WTC11 (cell line): ENCODE measurements at regions not wholly inside any gene's neighbourhood (a gene's known extent, or its start where the extent isn't known, plus 50 kb on each side); places are given as distances from the start of the nearest gene placed in this dataset.

Experiments used
- ATAC-seq: fragments of 200-7000 bp; cut with Tn5 transposase; 2 replicates; pipeline ENCODE4 v1.10.0; 2021; ENCODE audit warnings: mild to moderate bottlenecking, moderate library complexity
- CTCF ChIA-PET: fragments of 300-600 bp; sonication (Branson Sonifier 250); formaldehyde crosslinking; loops from one replicate; lab custom pipeline; 2021; ENCODE audit warnings: antibody characterized with exemption; lab: Charles Lee
- POLR2A ChIA-PET: fragments of 350-600 bp; sonication (Branson Sonifier 250); formaldehyde crosslinking; loops from one replicate; lab custom pipeline; 2021; ENCODE audit warnings: antibody characterized with exemption; lab: Charles Lee
- DNase-seq: peaks from one replicate; pipeline ENCODE4 v3.0.0; 2021; ENCODE audit warnings: low spot score
- H3K27ac Mint-ChIP-seq: 2 replicates; pipeline ENCODE4 v1.8.0; 2021; ENCODE audit warnings: mixed read lengths
- H3K27me3 Mint-ChIP-seq: 2 replicates; pipeline ENCODE4 v1.8.0; 2021; ENCODE audit warnings: low read depth, mild to moderate bottlenecking, moderate library complexity, mixed read lengths
- H3K36me3 Mint-ChIP-seq: 2 replicates; pipeline ENCODE4 v1.8.0; 2021; ENCODE audit warnings: mixed read lengths
- H3K4me1 Mint-ChIP-seq: 2 replicates; pipeline ENCODE4 v1.8.0; 2022; ENCODE audit warnings: mixed read lengths
- H3K4me3 Mint-ChIP-seq: 2 replicates; pipeline ENCODE4 v1.8.0; 2021; ENCODE audit warnings: mild to moderate bottlenecking, moderate library complexity, mixed read lengths
- H3K9me3 Mint-ChIP-seq: 2 replicates; pipeline ENCODE4 v1.8.0; 2021; ENCODE audit warnings: mixed read lengths
- AFF4 ChIP-seq: sonication (generic); formaldehyde crosslinking; IDR thresholded peaks from 2 replicates; pipeline ENCODE4 v1.8.1; 2023; ENCODE audit warnings: mild to moderate bottlenecking, missing genetic modification reagents, borderline replicate concordance
- ATF3 ChIP-seq: sonication (generic); formaldehyde crosslinking; conservative IDR thresholded peaks from 2 replicates; pipeline ENCODE4 v1.8.1; 2022; ENCODE audit warnings: mild to moderate bottlenecking, missing genetic modification reagents
- CTCF ChIP-seq: fragments of 200-600 bp; IDR thresholded peaks from 2 replicates; pipeline ENCODE4 v1.8.0; 2022; ENCODE audit warnings: antibody characterized with exemption
- FOXP1 ChIP-seq: sonication (generic); formaldehyde crosslinking; IDR thresholded peaks from 2 replicates; pipeline ENCODE4 v1.8.0; 2022; ENCODE audit warnings: missing genetic modification reagents, mild to moderate bottlenecking, moderate library complexity, borderline replicate concordance
- GABPB1 ChIP-seq: sonication (generic); formaldehyde crosslinking; IDR thresholded peaks from 2 replicates; pipeline ENCODE4 v1.8.1; 2023; ENCODE audit warnings: mild to moderate bottlenecking, missing genetic modification reagents
- JUN ChIP-seq: sonication (generic); formaldehyde crosslinking; IDR thresholded peaks from 2 replicates; pipeline ENCODE4 v1.8.0; 2023; ENCODE audit warnings: mild to moderate bottlenecking, missing genetic modification reagents
- MAX ChIP-seq: sonication (generic); formaldehyde crosslinking; IDR thresholded peaks from 2 replicates; pipeline ENCODE4 v1.8.0; 2022; ENCODE audit warnings: mild to moderate bottlenecking, missing genetic modification reagents
- OVOL2 ChIP-seq: fragments of 250-450 bp; sonication (Bioruptor Pico); IDR thresholded peaks from 2 replicates; pipeline ENCODE4 v1.9.0; 2021; ENCODE audit warnings: mild to moderate bottlenecking, borderline replicate concordance
- SP1 ChIP-seq: sonication (generic); formaldehyde crosslinking; conservative IDR thresholded peaks from 2 replicates; pipeline ENCODE4 v1.8.1; 2022; ENCODE audit warnings: missing genetic modification reagents
- TCF7 ChIP-seq: sonication (generic); formaldehyde crosslinking; IDR thresholded peaks from 2 replicates; pipeline ENCODE4 v1.8.0; 2022; ENCODE audit warnings: mild to moderate bottlenecking, low read depth, missing genetic modification reagents, moderate library complexity
- USF1 ChIP-seq: sonication (generic); formaldehyde crosslinking; IDR thresholded peaks from 2 replicates; pipeline ENCODE4 v1.8.0; 2022; ENCODE audit warnings: mild to moderate bottlenecking, missing genetic modification reagents
- ZMAT4 ChIP-seq: fragments of 250-450 bp; sonication (Bioruptor Pico); IDR thresholded peaks from 2 replicates; pipeline ENCODE4 v1.9.0; 2021; ENCODE audit warnings: mild to moderate bottlenecking
- ZNF219 ChIP-seq: sonication (generic); formaldehyde crosslinking; IDR thresholded peaks from 2 replicates; pipeline ENCODE4 v1.8.0; 2023; ENCODE audit warnings: missing genetic modification reagents, mild to moderate bottlenecking, borderline replicate concordance
- ZNF232 ChIP-seq: sonication (generic); formaldehyde crosslinking; IDR thresholded peaks from 2 replicates; pipeline ENCODE4 v1.8.0; 2022; ENCODE audit warnings: mild to moderate bottlenecking, missing genetic modification reagents
- ZNF263 ChIP-seq: sonication (generic); formaldehyde crosslinking; IDR thresholded peaks from 2 replicates; pipeline ENCODE4 v1.8.1; 2022; ENCODE audit warnings: low read depth, mild to moderate bottlenecking, moderate library complexity, missing genetic modification reagents
- ZNF671 ChIP-seq: fragments of 250-450 bp; sonication (Bioruptor Pico); IDR thresholded peaks from 2 replicates; pipeline ENCODE4 v1.8.0; 2021; ENCODE audit warnings: mild to moderate bottlenecking
- TF ChIP-seq, protein P1 (sequence below): sonication (generic); formaldehyde crosslinking; IDR thresholded peaks from 2 replicates; pipeline ENCODE4 v1.8.1; 2023; ENCODE audit warnings: mild to moderate bottlenecking, missing genetic modification reagents
- TF ChIP-seq, protein P2 (sequence below): fragments of 250-450 bp; sonication (Bioruptor Pico); IDR thresholded peaks from 2 replicates; pipeline ENCODE4 v1.9.0; 2021; ENCODE audit warnings: mild to moderate bottlenecking, borderline replicate concordance
- TF ChIP-seq, protein P3 (sequence below): sonication (generic); formaldehyde crosslinking; IDR thresholded peaks from 2 replicates; pipeline ENCODE4 v1.8.1; 2022; ENCODE audit warnings: mild to moderate bottlenecking, missing genetic modification reagents, moderate library complexity, borderline replicate concordance

DNA sequence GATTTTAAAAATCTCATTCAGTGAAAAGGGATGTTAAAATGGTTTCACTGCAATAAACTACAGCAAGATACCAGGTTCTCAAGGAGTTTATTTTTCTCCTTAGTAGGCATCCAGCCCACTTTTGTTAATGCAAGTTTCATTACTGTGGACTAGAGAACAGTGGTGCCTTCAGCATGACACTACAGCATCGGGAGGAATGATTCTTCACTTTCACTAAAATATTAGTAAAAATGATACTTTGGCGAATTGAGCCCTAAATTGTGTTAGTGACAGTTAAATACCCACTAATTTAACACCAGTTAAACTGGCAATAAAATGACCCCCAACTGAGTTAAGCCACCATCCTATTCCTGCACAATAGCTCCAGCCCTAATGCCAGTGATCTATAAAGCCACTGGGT, 152.2 kb upstream of the MPDZ start:
- H3K27me3 Mint-ChIP-seq, result no peaks in the 10 kb centered on the region
- no peaks in the 10 kb centered on the region; the same call in 1 of the 2 replicates for H3K9me3 Mint-ChIP-seq
- DNase-seq (no peak), ATAC-seq (no peak)
- no peak for TF ChIP-seq FOXP1
- TF ChIP-seq CTCF, result no peak
- TF ChIP-seq ZNF219 (CRISPR knock-in tag), result no peak
- no peak for TF ChIP-seq JUN
- no peak for TF ChIP-seq SP1 (CRISPR knock-in tag)
- TF ChIP-seq ATF3 (CRISPR knock-in tag), result no peak
- TF ChIP-seq MAX (CRISPR knock-in tag), result no peak
- no peak for TF ChIP-seq ZNF232 (CRISPR knock-in tag)
- TF ChIP-seq ZNF671, result no peak
- TF ChIP-seq AFF4 (CRISPR knock-in tag), result no peak
- no peak for TF ChIP-seq GABPB1 (CRISPR knock-in tag)
- TF ChIP-seq ZMAT4, result no peak
- H3K27ac Mint-ChIP-seq, result no peak overlapping the region
- ChIA-PET POLR2A (no interaction called here), CTCF (no interaction called here)
- H3K36me3 Mint-ChIP-seq, result no peaks in the 10 kb centered on the region
- peaks cover 49% of the 10 kb centered on the region for H3K4me1 Mint-ChIP-seq
- no peak overlapping the region for H3K4me3 Mint-ChIP-seq

DNA sequence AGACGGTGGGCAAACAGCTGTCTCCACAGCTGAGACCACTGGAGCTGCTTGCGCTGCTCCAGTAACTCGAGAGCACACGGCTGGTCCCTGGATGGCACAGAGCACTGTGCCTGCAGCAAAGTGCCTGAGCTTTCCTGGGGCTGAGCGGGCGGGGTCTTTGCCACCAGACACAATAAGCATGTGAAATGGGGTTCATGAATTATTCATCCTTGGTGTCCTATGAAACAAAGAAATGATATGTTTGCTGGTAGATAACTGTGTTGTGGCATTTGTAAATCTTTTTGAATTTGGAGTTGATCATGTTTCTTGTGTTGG, 151.7 kb upstream of the MPDZ start:
- H3K27ac Mint-ChIP-seq, result peak overlapping the region; percentile 5; the same call in 1 of the 2 replicates
- POLR2A ChIA-PET, result interaction anchor here (0.5 to 0.7 kb wide), 2 partner anchors 55 to 190 kb away, joined by 3 to 5 read pairs; no protein-coding TSS in a partner anchor
- CTCF ChIA-PET, result no interaction called here
- no peak overlapping the region for H3K4me3 Mint-ChIP-seq
- no peak for DNase-seq
- H3K27me3 Mint-ChIP-seq, result no peaks in the 10 kb centered on the region
- ATAC-seq, result peak; percentile 79
- H3K4me1 Mint-ChIP-seq, result peaks cover 49% of the 10 kb centered on the region
- H3K9me3 Mint-ChIP-seq, result no peaks in the 10 kb centered on the region; the same call in 1 of the 2 replicates
- H3K36me3 Mint-ChIP-seq, result no peaks in the 10 kb centered on the region
- TF ChIP-seq, protein P1, sequence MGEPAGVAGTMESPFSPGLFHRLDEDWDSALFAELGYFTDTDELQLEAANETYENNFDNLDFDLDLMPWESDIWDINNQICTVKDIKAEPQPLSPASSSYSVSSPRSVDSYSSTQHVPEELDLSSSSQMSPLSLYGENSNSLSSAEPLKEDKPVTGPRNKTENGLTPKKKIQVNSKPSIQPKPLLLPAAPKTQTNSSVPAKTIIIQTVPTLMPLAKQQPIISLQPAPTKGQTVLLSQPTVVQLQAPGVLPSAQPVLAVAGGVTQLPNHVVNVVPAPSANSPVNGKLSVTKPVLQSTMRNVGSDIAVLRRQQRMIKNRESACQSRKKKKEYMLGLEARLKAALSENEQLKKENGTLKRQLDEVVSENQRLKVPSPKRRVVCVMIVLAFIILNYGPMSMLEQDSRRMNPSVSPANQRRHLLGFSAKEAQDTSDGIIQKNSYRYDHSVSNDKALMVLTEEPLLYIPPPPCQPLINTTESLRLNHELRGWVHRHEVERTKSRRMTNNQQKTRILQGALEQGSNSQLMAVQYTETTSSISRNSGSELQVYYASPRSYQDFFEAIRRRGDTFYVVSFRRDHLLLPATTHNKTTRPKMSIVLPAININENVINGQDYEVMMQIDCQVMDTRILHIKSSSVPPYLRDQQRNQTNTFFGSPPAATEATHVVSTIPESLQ (CRISPR knock-in tag), result no peak
- TF ChIP-seq ZNF263 (CRISPR knock-in tag) (no peak), OVOL2 (no peak), TCF7 (CRISPR knock-in tag) (no peak), USF1 (CRISPR knock-in tag) (no peak), ZNF219 (CRISPR knock-in tag) (no peak)
- TF ChIP-seq, protein P2, sequence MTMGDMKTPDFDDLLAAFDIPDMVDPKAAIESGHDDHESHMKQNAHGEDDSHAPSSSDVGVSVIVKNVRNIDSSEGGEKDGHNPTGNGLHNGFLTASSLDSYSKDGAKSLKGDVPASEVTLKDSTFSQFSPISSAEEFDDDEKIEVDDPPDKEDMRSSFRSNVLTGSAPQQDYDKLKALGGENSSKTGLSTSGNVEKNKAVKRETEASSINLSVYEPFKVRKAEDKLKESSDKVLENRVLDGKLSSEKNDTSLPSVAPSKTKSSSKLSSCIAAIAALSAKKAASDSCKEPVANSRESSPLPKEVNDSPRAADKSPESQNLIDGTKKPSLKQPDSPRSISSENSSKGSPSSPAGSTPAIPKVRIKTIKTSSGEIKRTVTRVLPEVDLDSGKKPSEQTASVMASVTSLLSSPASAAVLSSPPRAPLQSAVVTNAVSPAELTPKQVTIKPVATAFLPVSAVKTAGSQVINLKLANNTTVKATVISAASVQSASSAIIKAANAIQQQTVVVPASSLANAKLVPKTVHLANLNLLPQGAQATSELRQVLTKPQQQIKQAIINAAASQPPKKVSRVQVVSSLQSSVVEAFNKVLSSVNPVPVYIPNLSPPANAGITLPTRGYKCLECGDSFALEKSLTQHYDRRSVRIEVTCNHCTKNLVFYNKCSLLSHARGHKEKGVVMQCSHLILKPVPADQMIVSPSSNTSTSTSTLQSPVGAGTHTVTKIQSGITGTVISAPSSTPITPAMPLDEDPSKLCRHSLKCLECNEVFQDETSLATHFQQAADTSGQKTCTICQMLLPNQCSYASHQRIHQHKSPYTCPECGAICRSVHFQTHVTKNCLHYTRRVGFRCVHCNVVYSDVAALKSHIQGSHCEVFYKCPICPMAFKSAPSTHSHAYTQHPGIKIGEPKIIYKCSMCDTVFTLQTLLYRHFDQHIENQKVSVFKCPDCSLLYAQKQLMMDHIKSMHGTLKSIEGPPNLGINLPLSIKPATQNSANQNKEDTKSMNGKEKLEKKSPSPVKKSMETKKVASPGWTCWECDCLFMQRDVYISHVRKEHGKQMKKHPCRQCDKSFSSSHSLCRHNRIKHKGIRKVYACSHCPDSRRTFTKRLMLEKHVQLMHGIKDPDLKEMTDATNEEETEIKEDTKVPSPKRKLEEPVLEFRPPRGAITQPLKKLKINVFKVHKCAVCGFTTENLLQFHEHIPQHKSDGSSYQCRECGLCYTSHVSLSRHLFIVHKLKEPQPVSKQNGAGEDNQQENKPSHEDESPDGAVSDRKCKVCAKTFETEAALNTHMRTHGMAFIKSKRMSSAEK (CRISPR knock-in tag), result no peak
- TF ChIP-seq, protein P3, sequence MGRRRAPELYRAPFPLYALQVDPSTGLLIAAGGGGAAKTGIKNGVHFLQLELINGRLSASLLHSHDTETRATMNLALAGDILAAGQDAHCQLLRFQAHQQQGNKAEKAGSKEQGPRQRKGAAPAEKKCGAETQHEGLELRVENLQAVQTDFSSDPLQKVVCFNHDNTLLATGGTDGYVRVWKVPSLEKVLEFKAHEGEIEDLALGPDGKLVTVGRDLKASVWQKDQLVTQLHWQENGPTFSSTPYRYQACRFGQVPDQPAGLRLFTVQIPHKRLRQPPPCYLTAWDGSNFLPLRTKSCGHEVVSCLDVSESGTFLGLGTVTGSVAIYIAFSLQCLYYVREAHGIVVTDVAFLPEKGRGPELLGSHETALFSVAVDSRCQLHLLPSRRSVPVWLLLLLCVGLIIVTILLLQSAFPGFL, result no peak
